MM.1S (cell line): ENCODE measurements at regions not wholly inside any gene's neighbourhood (a gene's known extent, or its start where the extent isn't known, plus 50 kb on each side); places are given as distances from the start of the nearest gene placed in this dataset.

Experiments
- EZH2 ChIP-seq: fragments of 300-600 bp; sonication (generic); optimal IDR thresholded peaks from 2 replicates; pipeline ENCODE3; 2017; ENCODE audit warnings: low read depth, mild to moderate bottlenecking, antibody characterized with exemption, low read length, mixed read lengths
- TF ChIP-seq, protein P1 (sequence below): fragments of 300-600 bp; sonication (generic); IDR thresholded peaks from 2 replicates; pipeline ENCODE4 v1.5.1; 2016; ENCODE audit warnings: antibody characterized with exemption, low read length, mixed read lengths

DNA sequence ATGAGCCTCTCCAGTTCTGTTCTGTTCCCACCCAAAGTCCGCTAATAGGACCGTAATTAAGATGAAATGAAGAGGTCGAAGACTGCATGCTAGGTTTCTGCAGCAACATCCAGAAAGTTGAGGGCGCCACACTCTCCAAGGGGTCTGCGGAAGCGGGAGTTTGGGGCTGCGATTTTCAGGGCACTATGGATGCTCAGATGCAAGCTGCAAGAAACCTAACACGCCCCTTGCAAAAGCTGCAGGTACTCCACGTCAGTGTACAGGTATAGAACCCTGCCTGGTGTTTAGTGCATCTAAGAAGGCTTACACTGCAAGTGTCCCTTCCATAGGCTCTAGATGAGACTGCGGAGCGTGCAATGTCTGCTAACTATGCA lies 61.4 kb downstream of the RHOXF2B start:
- TF ChIP-seq, protein P1, sequence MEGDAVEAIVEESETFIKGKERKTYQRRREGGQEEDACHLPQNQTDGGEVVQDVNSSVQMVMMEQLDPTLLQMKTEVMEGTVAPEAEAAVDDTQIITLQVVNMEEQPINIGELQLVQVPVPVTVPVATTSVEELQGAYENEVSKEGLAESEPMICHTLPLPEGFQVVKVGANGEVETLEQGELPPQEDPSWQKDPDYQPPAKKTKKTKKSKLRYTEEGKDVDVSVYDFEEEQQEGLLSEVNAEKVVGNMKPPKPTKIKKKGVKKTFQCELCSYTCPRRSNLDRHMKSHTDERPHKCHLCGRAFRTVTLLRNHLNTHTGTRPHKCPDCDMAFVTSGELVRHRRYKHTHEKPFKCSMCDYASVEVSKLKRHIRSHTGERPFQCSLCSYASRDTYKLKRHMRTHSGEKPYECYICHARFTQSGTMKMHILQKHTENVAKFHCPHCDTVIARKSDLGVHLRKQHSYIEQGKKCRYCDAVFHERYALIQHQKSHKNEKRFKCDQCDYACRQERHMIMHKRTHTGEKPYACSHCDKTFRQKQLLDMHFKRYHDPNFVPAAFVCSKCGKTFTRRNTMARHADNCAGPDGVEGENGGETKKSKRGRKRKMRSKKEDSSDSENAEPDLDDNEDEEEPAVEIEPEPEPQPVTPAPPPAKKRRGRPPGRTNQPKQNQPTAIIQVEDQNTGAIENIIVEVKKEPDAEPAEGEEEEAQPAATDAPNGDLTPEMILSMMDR: no peak
- TF ChIP-seq EZH2: no peak
